Ascending aorta (tissue), 2 donors: ENCODE measurements at regions not wholly inside any gene's neighbourhood (a gene's known extent, or its start where the extent isn't known, plus 50 kb on each side); places are given as distances from the start of the nearest gene placed in this dataset.
"Not testable (repeated sequence)": the region's sequence is repeated elsewhere in the genome, so short reads cannot be mapped to it uniquely, and the experiment has no call there.

Experiments used
- DNase-seq, 2 donors: peaks; one replicate each; pipeline ENCODE4 v3.0.0-alpha.2; 2019; ENCODE audit warnings: low spot score in 2 of 2
- H3K27ac ChIP-seq, 2 donors: fragments of 200-600 bp; sonication (generic); one replicate each; pipeline ENCODE4 v1.5.1; 2016 to 2017; ENCODE audit warnings: mild to moderate bottlenecking in 1 of 2
- H3K27me3 ChIP-seq: fragments of 200-600 bp; sonication (generic); one replicate; pipeline ENCODE4 v1.5.1; 2017
- H3K36me3 ChIP-seq, 2 donors: fragments of 200-600 bp; sonication (generic); one replicate each; pipeline ENCODE4 v1.5.1; 2016
- H3K4me1 ChIP-seq, 2 donors: fragments of 200-600 bp; sonication (generic); one replicate each; pipeline ENCODE4 v1.5.1; 2016 to 2017; ENCODE audit warnings: mild to moderate bottlenecking in 1 of 2
- H3K4me3 ChIP-seq, 2 donors: fragments of 200-600 bp; sonication (generic); one replicate each; pipeline ENCODE4 v1.5.1; 2016 to 2017; ENCODE audit warnings: mild to moderate bottlenecking in 1 of 2
- H3K9me3 ChIP-seq, 2 donors: fragments of 200-600 bp; sonication (generic); one replicate each; pipeline ENCODE4 v1.5.1; 2016
- CTCF ChIP-seq, 3 experiments: fragments of 200-600 bp in 2 of 3; fragments of 450-650 bp in 1 of 3; sonication (generic) in 2 of 3; IDR thresholded peaks; one replicate each; pipeline ENCODE4 v1.5.1; 2016 to 2019; ENCODE audit warnings: antibody characterized with exemption in 3 of 3, mild to moderate bottlenecking in 1 of 3, moderate library complexity in 1 of 3
- intact Hi-C: fragments of 100-400 bp; cut with DNase I; formaldehyde crosslinking; loops from one replicate; pipeline ENCODE4 v1.15.1; 2023

- intact Hi-C loops: no loop called here
- Histone ChIP-seq H3K9me3 (no peaks in the 10 kb centered on the region), H3K27me3 (no peaks in the 10 kb centered on the region), H3K27ac (no peak overlapping the region), H3K36me3 (no peaks in the 10 kb centered on the region), H3K4me1 (no peaks in the 10 kb centered on the region), H3K4me3 (no peak overlapping the region)
- no peak for DNase-seq
- no peak for TF ChIP-seq CTCF (IDR thresholded peaks at IDR 0.05)
Observed at GRCh38 chr2:49332415-49332814, 178.1 kb upstream of the FSHR start.

DNA sequence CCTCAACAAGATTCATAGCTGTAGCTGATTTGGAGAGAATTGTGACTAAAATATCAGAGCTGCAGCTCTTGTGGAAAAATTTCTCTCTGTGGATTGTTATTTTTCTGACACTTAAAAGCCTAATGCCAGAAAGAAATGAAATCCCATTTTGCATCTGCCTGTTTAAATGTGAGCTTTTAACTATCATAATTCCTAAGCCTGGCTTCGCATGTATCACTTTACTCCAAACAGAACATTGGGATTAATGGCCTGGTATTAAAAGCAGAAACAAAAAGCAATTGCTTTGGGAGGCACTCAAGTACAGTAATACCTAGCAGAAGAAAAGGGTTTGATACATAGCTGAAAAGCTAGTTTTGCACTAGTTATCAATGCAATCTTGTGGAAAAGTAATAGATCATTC, 164.2 kb upstream of the FSHR start:
- H3K4me3 ChIP-seq: no peak overlapping the region

GRCh38 chr2:49309461-49309860, 155.1 kb upstream of the FSHR start:
- Histone ChIP-seq H3K4me1 (no peaks in the 10 kb centered on the region), H3K4me3 (no peak overlapping the region), H3K9me3 (no peaks in the 10 kb centered on the region), H3K36me3 (no peaks in the 10 kb centered on the region), H3K27me3 (no peaks in the 10 kb centered on the region), H3K27ac (no peak overlapping the region)
- no peak for DNase-seq
- TF ChIP-seq CTCF (IDR thresholded peaks at IDR 0.05): no peak
- intact Hi-C loops: no loop called here

More for the DNA sequence above, 164.2 kb upstream of the FSHR start:
- no peaks in the 10 kb centered on the region for H3K36me3 ChIP-seq
- H3K27ac ChIP-seq: no peak overlapping the region
- no peak for DNase-seq
- H3K9me3 ChIP-seq: peaks cover 0 to 4% of the 10 kb centered on the region in 2 donors
- H3K27me3 ChIP-seq: no peaks in the 10 kb centered on the region
- intact Hi-C loops: no loop called here
- TF ChIP-seq CTCF (IDR thresholded peaks at IDR 0.05): no peak
- no peaks in the 10 kb centered on the region for H3K4me1 ChIP-seq

- no peak for DNase-seq
- intact Hi-C loops: no loop called here
Observed at GRCh38 chr2:49306925-49307324, 152.6 kb upstream of the FSHR start.

DNA sequence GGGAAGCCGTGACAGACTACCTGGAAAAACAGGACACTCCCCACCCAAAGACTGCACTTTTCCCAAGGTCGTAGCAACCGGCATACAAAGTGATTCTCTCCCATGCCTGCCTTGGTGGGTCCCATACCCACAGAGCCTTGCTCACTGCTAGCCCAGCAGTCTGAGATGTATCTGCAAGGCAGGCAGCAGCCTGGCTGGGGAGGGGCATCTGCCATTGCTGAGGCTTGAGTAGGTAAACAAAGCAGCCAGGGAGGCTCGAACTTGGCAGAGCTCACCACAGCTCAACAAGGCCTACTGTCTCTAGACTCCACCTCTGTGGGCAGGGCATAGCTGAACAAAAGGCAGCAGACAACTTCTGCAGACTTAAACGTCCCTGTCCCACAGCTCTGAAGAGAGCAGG, 144.4 kb upstream of the FSHR start:
- H3K9me3 ChIP-seq, H3K27me3 ChIP-seq, intact Hi-C loops, H3K27ac ChIP-seq, H3K36me3 ChIP-seq, DNase-seq, H3K4me3 ChIP-seq, H3K4me1 ChIP-seq: not testable (repeated sequence)

More at GRCh38 chr2:49306925-49307324, 152.6 kb upstream of the FSHR start:
- no peak overlapping the region for H3K4me3 ChIP-seq
- H3K9me3 ChIP-seq: no peaks in the 10 kb centered on the region
- TF ChIP-seq CTCF (IDR thresholded peaks at IDR 0.05): no peak
- no peaks in the 10 kb centered on the region for H3K4me1 ChIP-seq
- no peak overlapping the region for H3K27ac ChIP-seq
- no peaks in the 10 kb centered on the region for H3K27me3 ChIP-seq
- no peaks in the 10 kb centered on the region for H3K36me3 ChIP-seq

- intact Hi-C loops: no loop called here
- Histone ChIP-seq H3K9me3 (no peaks in the 10 kb centered on the region), H3K4me1 (no peaks in the 10 kb centered on the region), H3K27me3 (no peaks in the 10 kb centered on the region), H3K4me3 (no peak overlapping the region), H3K27ac (no peak overlapping the region), H3K36me3 (no peaks in the 10 kb centered on the region)
- TF ChIP-seq CTCF (IDR thresholded peaks at IDR 0.05): no peak
- DNase-seq: no peak
Observed at GRCh38 chr2:49298230-49298629, 143.9 kb upstream of the FSHR start.
